Neuronal stem cell (in vitro differentiated cells): ENCODE measurements at regions not wholly inside any gene's neighbourhood (a gene's known extent, or its start where the extent isn't known, plus 50 kb on each side); places are given as distances from the start of the nearest gene placed in this dataset.

ENCODE experiments used
- DNase-seq: peaks from one replicate; pipeline ENCODE4 v3.0.0-alpha.2; 2013; ENCODE audit warnings: low spot score
- H2AFZ ChIP-seq: one replicate; pipeline ENCODE4 v1.6.1; 2013; ENCODE audit warnings: mild to moderate bottlenecking, low read length, inconsistent platforms
- H2AK5ac ChIP-seq: 2 replicates; pipeline ENCODE4 v1.6.1; 2013; ENCODE audit warnings: low read depth, mild to moderate bottlenecking, inconsistent platforms, low read length, moderate library complexity, mixed read lengths
- H2BK120ac ChIP-seq: 2 replicates; pipeline ENCODE4 v1.6.1; 2013; ENCODE audit warnings: low read depth, mild to moderate bottlenecking, inconsistent platforms, low read length, moderate library complexity, mixed read lengths
- H2BK12ac ChIP-seq: one replicate; pipeline ENCODE4 v1.6.1; 2013; ENCODE audit warnings: low read length, inconsistent platforms
- H2BK15ac ChIP-seq: 2 replicates; pipeline ENCODE4 v1.6.1; 2013; ENCODE audit warnings: mild to moderate bottlenecking, low read length, inconsistent platforms, mixed read lengths
- H2BK5ac ChIP-seq: one replicate; pipeline ENCODE4 v1.6.1; 2013; ENCODE audit warnings: inconsistent platforms, mild to moderate bottlenecking, low read length, moderate library complexity
- H3K14ac ChIP-seq: one replicate; pipeline ENCODE4 v1.6.1; 2013; ENCODE audit warnings: low read length, inconsistent platforms
- H3K18ac ChIP-seq: 2 replicates; pipeline ENCODE4 v1.6.1; 2013; ENCODE audit warnings: low read length, inconsistent platforms
- H3K23ac ChIP-seq: 2 replicates; pipeline ENCODE4 v1.6.1; 2013; ENCODE audit warnings: low read depth, mild to moderate bottlenecking, mixed read lengths, low read length, inconsistent platforms; ENCODE audit not compliant: poor library complexity
- H3K27ac ChIP-seq: replicated peaks from 3 replicates; pipeline ENCODE4 v1.5.1; 2013; ENCODE audit warnings: low read length, inconsistent platforms
- H3K27me3 ChIP-seq, 3 experiments: 2 replicates each; pipeline ENCODE4 v1.6.1; 2013; ENCODE audit warnings: low read length in 3 of 3, mild to moderate bottlenecking in 2 of 3, inconsistent platforms in 1 of 3, low read depth in 1 of 3, mixed read lengths in 1 of 3, moderate library complexity in 1 of 3; ENCODE audit not compliant: control insufficient read depth in 3 of 3, insufficient read depth in 3 of 3
- H3K36me3 ChIP-seq, 2 donors: replicated peaks in 1 of 2; 2 replicates each; pipeline ENCODE4 v1.6.1; 2013; ENCODE audit warnings: low read length in 2 of 2; ENCODE audit not compliant: control insufficient read depth in 2 of 2, insufficient read depth in 2 of 2
- H3K4ac ChIP-seq: 2 replicates; pipeline ENCODE4 v1.6.1; 2013; ENCODE audit warnings: inconsistent platforms, mild to moderate bottlenecking, low read length, moderate library complexity
- H3K4me1 ChIP-seq, 2 donors: 1 replicate in 1 of 2; 2 replicates in 1 of 2; pipeline ENCODE4 v1.6.1; 2013; ENCODE audit warnings: low read length in 2 of 2, low read depth in 1 of 2; ENCODE audit not compliant: control insufficient read depth in 2 of 2, insufficient read depth in 1 of 2
- H3K4me2 ChIP-seq: one replicate; pipeline ENCODE4 v1.6.1; 2013; ENCODE audit warnings: mild to moderate bottlenecking, low read length, inconsistent platforms; ENCODE audit not compliant: insufficient read depth, poor library complexity, severe bottlenecking
- H3K4me3 ChIP-seq, 2 donors: 2 replicates each; pipeline ENCODE4 v1.5.1; 2013; ENCODE audit warnings: low read length in 2 of 2, mild to moderate bottlenecking in 2 of 2, inconsistent platforms in 1 of 2, moderate library complexity in 1 of 2
- H3K79me1 ChIP-seq: one replicate; pipeline ENCODE4 v1.6.1; 2013; ENCODE audit warnings: low read depth, mild to moderate bottlenecking, inconsistent platforms, low read length, moderate library complexity
- H3K9ac ChIP-seq: one replicate; pipeline ENCODE4 v1.6.1; 2013; ENCODE audit warnings: mild to moderate bottlenecking, low read depth, low read length, inconsistent platforms; ENCODE audit not compliant: poor library complexity
- H3K9me3 ChIP-seq, 2 donors: replicated peaks in 1 of 2; 2 replicates each; pipeline versions ENCODE3 to v1.6.1; 2013; ENCODE audit warnings: low read length in 2 of 2, mild to moderate bottlenecking in 2 of 2, inconsistent platforms in 1 of 2, low read depth in 1 of 2, mixed read lengths in 1 of 2, moderate library complexity in 1 of 2; ENCODE audit not compliant: control insufficient read depth in 2 of 2, insufficient read depth in 1 of 2
- H4K8ac ChIP-seq: one replicate; pipeline ENCODE4 v1.6.1; 2013; ENCODE audit warnings: low read depth, mild to moderate bottlenecking, inconsistent platforms, low read length, moderate library complexity
- H4K91ac ChIP-seq: one replicate; pipeline ENCODE4 v1.6.1; 2013; ENCODE audit warnings: low read length, low read depth, mild to moderate bottlenecking, inconsistent platforms; ENCODE audit not compliant: poor library complexity
- WGBS, 2 donors: extraction: QIAGEN DNeasy Blood & Tissue Kit; methylation state at CpG; one replicate each; pipeline ENCODE4 v1.1.7; 2013; ENCODE audit warnings: missing lambda C conversion rate in 2 of 2, mixed read lengths in 1 of 2; ENCODE audit not compliant: insufficient read length in 2 of 2, insufficient replicate concordance in 1 of 2; ENCODE audit errors: extremely low coverage in 2 of 2; 5-methylcytosine and 5-hydroxymethylcytosine counted together

- Histone ChIP-seq H3K79me1 (no peaks in the 10 kb centered on the region), H4K91ac (no peak overlapping the region), H4K8ac (no peak overlapping the region), H3K4me2 (no peak overlapping the region), H3K4me3 (no peak overlapping the region), H2BK12ac (no peak overlapping the region), H3K9ac (no peak overlapping the region), H3K36me3 (no peaks in the 10 kb centered on the region), H2BK5ac (no peak overlapping the region), H3K27ac (peak overlapping the region; percentile 37), H2BK15ac (no peak overlapping the region), H3K23ac (no peak overlapping the region), H3K4me1 (peaks cover 3 to 11% of the 10 kb centered on the region in 2 donors), H2AK5ac (no peak overlapping the region), H3K18ac (no peak overlapping the region), H3K14ac (no peak overlapping the region), H3K9me3 (peaks cover 0 to 3% of the 10 kb centered on the region in 2 donors), H3K27me3 (no peaks in the 10 kb centered on the region), H2AFZ (peak overlapping the region; percentile 5), H3K4ac (no peak overlapping the region), H2BK120ac (no peak overlapping the region)
- DNase-seq, result no peak
- WGBS, 2 donors, result no CpG with 5 or more reads among the region's 3 CpGs
Measured at GRCh38 chr14:64639340-64639821, 64.8 kb upstream of the PLEKHG3 start.

DNA sequence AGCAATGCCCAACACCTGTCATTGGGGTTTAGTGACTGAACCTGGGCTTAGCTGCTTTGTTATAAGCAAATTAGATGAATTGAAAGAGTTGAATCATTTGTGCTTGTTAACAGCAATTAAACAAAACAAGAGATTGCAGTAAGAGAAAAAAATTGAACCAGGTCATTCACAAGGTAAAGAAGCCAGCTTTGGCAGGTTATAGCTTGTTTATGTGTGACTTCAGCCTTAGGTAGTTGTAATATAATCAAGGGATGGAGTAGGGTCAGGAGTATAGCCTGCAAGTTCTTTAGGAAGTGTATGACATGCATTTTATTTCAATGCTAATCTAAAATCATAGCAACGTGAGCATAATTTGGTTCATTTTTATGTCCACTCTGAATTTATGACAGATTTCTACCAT lies 63.4 kb upstream of the PLEKHG3 start:
- Histone ChIP-seq H2BK12ac (no peak overlapping the region), H3K4me1 (peaks cover 8 to 19% of the 10 kb centered on the region in 2 donors), H2BK120ac (no peak overlapping the region), H4K91ac (no peak overlapping the region), H2AFZ (no peak overlapping the region), H3K4me3 (no peak overlapping the region), H4K8ac (no peak overlapping the region), H3K36me3 (no peaks in the 10 kb centered on the region), H3K4ac (no peak overlapping the region), H3K14ac (no peak overlapping the region), H3K9ac (no peak overlapping the region), H2AK5ac (no peak overlapping the region), H3K18ac (no peak overlapping the region), H3K9me3 (peaks cover 0 to 3% of the 10 kb centered on the region in 2 donors), H2BK15ac (no peak overlapping the region), H3K79me1 (no peaks in the 10 kb centered on the region), H2BK5ac (no peak overlapping the region), H3K27ac (no peak overlapping the region), H3K4me2 (no peak overlapping the region), H3K27me3 (no peaks in the 10 kb centered on the region), H3K23ac (no peak overlapping the region)
- DNase-seq, result no peak
- WGBS, 2 donors, result no CpG with 5 or more reads among the region's 1 CpG

DNA sequence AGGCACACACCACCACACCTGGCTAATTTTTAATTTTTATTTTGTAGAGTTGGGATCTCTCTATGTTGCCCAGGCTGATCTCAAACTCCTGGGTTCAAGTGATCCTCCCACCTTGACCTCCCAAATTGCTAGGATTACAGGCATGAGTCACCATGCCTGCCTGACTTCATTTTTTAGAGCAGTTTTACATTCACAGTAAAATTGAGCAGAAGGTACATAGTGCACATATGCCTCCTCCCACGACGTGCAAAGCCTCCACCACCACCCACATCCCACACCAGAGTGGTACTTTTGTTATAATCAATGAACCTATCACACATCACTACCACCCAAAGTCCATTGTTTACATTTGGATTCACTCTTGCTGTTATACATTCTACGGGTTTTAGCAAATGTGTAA lies 62.5 kb upstream of the PLEKHG3 start:
- Histone ChIP-seq H2AFZ (no peak overlapping the region), H3K18ac (no peak overlapping the region), H3K36me3 (no peaks in the 10 kb centered on the region), H2BK12ac (no peak overlapping the region), H2AK5ac (no peak overlapping the region), H3K9ac (no peak overlapping the region), H3K14ac (no peak overlapping the region), H3K79me1 (no peaks in the 10 kb centered on the region), H3K4me1 (peaks cover 10 to 19% of the 10 kb centered on the region in 2 donors), H4K91ac (no peak overlapping the region), H2BK5ac (no peak overlapping the region), H3K23ac (no peak overlapping the region), H3K4me3 (no peak overlapping the region), H2BK15ac (no peak overlapping the region), H3K4ac (no peak overlapping the region), H3K27me3 (no peaks in the 10 kb centered on the region), H3K4me2 (no peak overlapping the region), H4K8ac (no peak overlapping the region), H3K27ac (no peak overlapping the region), H3K9me3 (peaks cover 0 to 3% of the 10 kb centered on the region in 2 donors), H2BK120ac (no peak overlapping the region)
- DNase-seq, result no peak
- no CpG with 5 or more reads among the region's 3 CpGs for WGBS, 2 donors

DNA sequence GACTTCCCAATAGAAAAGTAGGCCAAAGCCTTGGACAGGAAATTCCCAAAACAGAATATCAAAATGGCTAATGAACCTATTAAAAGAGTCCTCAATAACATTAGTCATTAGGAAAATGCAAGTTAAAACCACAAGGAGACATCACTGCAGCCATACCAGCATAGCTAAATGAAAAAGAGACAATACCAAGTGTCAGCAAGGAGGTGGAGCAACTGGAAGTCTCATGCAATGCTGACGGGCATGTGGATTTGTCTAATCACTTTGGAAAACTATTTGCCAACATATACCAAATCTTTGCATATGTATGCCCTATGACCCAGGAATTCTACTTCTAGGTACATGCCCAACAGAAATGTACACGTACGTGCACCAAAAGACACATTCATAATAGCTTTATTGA lies 60.5 kb upstream of the PLEKHG3 start:
- DNase-seq, result no peak
- no peak overlapping the region for H3K27ac ChIP-seq
- H3K18ac ChIP-seq, result no peak overlapping the region
- no peak overlapping the region for H2BK12ac ChIP-seq
- H3K14ac ChIP-seq, result no peak overlapping the region
- H2BK5ac ChIP-seq, result no peak overlapping the region
- H3K36me3 ChIP-seq, result no peaks in the 10 kb centered on the region
- no peak overlapping the region for H2AFZ ChIP-seq
- no CpG with 5 or more reads among the region's 3 CpGs for WGBS, 2 donors
- no peaks in the 10 kb centered on the region for H3K79me1 ChIP-seq
- no peak overlapping the region for H2AK5ac ChIP-seq
- no peak overlapping the region for H4K8ac ChIP-seq
- H3K9me3 ChIP-seq, result peaks cover 0 to 3% of the 10 kb centered on the region in 2 donors
- H2BK120ac ChIP-seq, result no peak overlapping the region
- no peak overlapping the region for H3K4me2 ChIP-seq
- H2BK15ac ChIP-seq, result no peak overlapping the region
- H3K27me3 ChIP-seq, result no peaks in the 10 kb centered on the region
- H3K4me1 ChIP-seq, result peaks cover 10 to 16% of the 10 kb centered on the region in 2 donors
- no peak overlapping the region for H3K23ac ChIP-seq
- H4K91ac ChIP-seq, result no peak overlapping the region
- H3K9ac ChIP-seq, result no peak overlapping the region
- no peak overlapping the region for H3K4me3 ChIP-seq
- no peak overlapping the region for H3K4ac ChIP-seq
